HG03521 (cell line): ENCODE measurements at regions not wholly inside any gene's neighbourhood (a gene's known extent, or its start where the extent isn't known, plus 50 kb on each side); places are given as distances from the start of the nearest gene placed in this dataset.
A peak's percentile ranks its signal among the peaks of the same experiment; 100 is the strongest.

Source experiments
- ATAC-seq: cut with Tn5 transposase; IDR thresholded peaks from one replicate; pipeline ENCODE4 v1.9.1; 2021; ENCODE audit warnings: mild to moderate bottlenecking, moderate library complexity; ENCODE audit not compliant: unreplicated experiment

- ATAC-seq: no peak
These were observed 194.2 kb downstream of the NHLRC3 start for GRCh38 chr13:39232401-39232980.

- ATAC-seq: no peak
These were observed 194.7 kb downstream of the NHLRC3 start for GRCh38 chr13:39232999-39233398.

DNA sequence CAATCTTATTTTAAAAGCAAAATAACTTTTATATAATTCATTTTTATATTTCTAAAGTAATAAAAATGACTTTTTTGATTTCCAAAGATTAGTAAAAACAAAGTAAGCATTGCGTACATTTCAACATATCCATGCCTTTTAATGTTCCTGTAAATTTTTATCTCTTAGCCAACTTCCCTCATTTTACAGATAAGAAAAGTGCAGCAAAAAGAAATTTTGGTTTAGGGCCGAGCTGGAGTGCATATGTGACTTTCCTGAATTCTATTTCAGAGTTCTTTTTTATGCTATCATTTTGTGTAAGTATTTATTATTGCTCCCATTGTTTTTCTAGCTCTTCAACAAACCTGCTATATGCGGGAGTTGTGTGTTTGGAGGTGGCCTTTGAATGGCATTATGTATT lies 195.3 kb downstream of the NHLRC3 start:
- no peak for ATAC-seq

DNA sequence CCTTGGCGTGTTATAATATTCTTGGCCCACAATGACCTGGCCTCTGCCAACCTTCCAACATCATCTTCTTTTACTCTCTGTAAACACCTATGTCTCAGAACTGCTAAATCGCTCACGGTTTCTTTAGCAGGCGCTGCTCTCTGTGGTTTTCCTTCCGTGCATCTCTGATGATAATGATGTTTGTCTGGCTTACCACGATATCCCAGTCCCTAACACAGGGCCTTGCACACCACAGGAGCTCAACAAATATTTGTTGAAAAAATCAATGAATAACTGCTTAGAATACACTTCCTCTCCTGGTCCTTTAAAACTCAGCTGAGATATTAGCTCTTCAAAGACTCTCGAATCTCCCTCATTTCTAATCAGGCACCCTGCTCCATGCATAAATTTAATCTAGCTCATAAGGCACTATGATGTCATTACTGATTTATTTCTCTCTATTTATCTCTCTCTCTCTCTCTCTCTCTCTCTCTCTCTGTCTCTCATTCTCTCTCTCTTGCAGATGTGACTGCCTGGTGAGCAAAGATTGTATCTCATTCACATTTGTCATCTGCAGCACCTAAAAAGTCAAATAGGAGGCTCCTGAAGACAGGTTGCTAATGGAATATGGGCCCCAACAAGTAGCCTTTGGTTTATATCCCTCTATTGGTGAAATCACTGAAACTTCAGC lies 206.4 kb downstream of the NHLRC3 start:
- ATAC-seq: no peak

DNA sequence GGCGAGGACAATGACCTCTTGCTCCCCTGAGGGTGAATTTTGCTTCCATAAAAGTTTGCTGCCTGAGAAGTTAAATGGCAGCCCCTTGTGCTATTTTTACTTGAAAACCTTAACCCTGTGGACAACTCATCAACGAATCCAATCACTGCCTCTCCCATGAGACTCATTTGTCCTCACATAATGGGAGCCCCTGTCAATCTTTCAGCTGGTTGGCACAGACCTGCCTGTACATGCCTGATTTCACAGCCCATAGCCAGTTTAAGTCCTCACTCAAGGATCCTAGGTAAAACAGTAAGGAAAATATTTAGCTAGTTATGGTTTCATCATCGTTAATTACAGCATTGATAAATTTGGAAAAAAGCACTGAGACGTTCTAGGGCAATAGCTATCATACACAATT lies 207.4 kb downstream of the NHLRC3 start:
- no peak for ATAC-seq

DNA sequence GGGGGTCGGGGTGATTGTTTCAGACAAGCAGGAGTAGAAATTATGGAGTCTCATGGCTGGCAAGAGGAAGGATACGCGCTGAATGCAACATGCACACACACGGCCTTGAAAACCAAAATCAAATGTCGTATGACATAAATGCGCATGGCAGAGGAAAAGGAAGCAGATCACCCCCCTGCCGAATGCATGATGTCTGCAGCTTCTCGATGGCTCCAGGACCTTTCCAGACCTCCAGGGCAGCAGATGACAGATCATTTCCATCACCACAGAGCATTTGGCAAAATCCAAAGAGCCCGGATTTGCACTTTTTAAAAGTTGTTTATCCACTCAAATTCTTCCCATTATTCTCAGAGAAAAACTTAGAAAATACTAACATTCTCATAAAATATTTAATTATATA lies 211.7 kb downstream of the NHLRC3 start:
- no peak for ATAC-seq

GRCh38 chr13:39250440-39250839 lies 212.2 kb downstream of the NHLRC3 start:
- ATAC-seq: no peak

- no peak for ATAC-seq
These were observed 213.1 kb downstream of the NHLRC3 start for GRCh38 chr13:39251340-39251739.

DNA sequence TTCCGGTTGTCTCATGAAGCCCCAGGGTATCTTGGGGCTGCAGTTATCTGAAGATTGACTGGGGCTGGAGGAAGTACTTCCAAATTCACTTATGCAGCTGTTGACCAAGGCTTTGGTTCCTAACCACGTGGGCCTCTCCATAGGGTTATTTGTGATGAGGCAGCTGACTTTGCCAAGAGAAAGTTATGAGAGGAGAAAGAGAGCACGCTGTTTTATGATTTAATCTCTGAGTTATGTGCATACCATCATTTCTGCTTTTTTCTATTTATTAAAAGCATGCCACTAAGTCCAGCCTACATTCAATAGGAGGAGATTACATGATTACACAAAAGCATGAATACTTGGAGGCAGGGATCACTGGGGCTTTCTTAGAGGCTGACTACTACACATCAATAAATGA lies 215.5 kb downstream of the NHLRC3 start:
- no peak for ATAC-seq

DNA sequence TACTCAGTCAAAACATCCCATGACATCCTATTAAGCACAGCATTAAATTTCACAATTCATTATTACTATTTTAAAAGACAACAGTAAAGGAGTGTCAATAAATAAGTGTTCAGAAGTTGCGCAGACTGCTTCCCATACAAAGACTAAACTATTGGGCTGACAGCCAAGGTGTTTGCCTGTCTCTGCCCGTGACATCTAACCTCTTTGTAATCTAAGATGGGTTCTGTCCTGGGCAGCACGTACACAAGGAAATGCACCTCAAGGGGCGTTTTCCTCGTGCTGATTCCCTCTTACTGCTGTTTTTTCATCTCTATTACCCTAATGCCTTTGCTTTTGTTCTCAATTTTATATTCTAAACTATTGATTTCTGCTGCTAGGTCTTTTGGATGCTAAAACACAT lies 216.3 kb downstream of the NHLRC3 start:
- no peak for ATAC-seq

DNA sequence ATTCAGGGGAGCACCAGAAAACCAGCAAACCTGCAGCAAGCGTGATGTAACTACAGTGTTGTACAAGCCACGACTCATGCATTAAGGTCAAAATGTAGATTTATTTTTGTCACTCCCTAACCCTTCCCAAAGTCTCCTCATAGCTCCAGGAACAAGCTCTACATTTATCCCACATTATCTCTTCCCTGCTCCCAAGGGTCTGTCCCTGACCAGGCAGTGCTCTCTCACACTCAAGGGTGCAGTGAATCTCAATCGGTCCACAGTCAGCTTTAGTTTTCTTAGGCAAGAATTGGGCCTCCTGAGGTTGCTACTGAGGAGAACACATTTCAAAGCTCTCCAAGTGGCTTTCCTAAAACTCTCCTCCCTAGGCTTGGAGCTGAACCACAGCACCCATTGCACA lies 219.4 kb downstream of the NHLRC3 start:
- no peak for ATAC-seq

DNA sequence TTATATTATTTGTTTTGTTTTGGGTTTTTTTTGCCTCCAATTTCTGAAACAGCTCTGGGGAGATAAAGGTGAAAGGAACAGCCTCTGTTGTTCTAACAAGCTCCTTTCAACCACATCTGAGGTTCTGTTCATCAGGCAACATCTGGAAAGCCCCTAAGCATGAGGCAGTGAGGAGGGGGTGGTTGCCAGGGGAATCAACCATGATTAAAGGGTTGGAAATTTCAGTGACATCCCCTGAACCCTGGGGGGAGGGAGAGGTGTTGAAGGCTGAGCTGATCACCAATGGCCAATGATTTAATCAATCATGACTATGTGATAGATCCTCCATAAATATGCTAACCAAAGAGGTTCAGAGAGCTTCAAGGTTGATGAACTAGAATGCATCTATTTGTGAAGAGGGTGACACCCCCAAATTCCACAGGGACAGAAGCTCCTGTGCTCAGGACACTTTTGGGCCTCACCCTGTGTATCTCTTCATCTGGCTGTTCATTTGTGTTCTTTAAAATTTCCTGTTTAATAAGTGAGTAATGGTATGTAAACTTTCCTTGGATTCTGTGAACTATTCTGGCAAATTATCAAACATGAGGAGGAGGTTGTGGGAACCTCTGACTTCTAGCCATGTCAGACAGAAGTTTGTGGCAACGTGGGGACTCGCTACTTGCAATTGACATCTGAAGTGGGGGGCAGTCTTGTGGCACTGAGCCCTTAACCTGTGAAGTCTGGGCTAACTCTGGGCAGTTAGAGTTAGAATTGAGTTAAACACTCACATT lies 221.3 kb downstream of the NHLRC3 start:
- ATAC-seq: no peak

- ATAC-seq: peak; percentile 73
These were observed 224.8 kb downstream of the NHLRC3 start for GRCh38 chr13:39263033-39263432.

DNA sequence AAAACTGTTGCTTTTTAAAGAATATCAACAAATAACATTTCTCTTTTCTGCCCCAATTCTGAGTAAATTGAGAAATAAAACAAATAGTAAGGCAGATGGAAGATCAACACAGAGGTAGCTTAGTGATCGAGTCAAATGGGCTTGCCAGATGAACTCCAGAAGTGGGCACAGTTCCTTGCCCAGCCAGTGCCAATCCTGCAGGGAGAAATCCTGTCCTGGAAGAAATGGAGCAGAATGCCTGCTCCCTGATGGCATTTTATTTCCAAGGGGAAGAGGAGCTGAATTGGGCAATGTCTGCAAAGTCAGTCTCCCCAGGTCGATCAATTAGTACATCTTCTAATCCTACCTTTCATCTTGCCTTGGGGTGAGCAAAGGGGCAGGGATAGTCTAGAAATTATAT lies 225.3 kb downstream of the NHLRC3 start:
- no peak for ATAC-seq

- no peak for ATAC-seq
These were observed 228.2 kb downstream of the NHLRC3 start for GRCh38 chr13:39266426-39266825.

- ATAC-seq: no peak
These were observed 230.1 kb downstream of the NHLRC3 start for GRCh38 chr13:39268398-39268797.

DNA sequence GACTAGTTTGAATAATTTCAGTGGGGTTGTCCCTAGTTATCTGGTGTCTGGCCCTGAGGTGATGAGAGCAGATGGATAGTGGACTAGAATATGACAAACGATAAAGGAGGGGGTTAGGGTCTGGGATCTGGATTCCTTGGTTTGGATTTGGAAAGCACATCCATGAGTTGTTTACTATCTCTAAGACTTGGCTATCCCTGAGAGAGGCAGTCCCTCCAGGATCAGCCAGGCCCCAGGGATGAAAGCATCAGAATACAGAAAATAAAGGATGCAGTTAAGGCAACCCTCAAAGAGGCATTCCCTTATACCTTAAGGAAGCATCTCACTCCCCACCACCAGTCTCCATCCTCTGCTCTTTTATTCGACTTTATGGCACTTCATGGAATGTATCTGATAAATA lies 230.7 kb downstream of the NHLRC3 start:
- ATAC-seq: no peak

GRCh38 chr13:39269411-39269810 lies 231.2 kb downstream of the NHLRC3 start:
- no peak for ATAC-seq

DNA sequence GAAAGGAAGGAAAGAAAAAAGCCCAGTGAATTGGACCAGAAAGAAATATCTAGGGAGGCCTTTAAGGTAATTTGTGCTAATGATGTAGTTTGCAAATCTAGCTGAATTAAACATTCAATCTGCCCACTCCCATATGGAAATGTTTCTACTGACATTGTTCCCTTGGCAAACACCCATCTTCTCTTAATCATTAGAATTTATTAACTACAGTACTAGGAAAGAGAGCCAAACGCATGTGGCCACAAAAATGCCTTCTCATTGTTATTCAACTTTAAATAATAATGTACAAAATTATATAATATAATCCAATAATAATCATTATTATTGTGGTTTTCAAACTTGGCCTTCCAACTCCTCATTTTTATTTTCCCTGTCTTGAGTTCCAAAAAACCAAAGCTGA lies 234.7 kb downstream of the NHLRC3 start:
- no peak for ATAC-seq

DNA sequence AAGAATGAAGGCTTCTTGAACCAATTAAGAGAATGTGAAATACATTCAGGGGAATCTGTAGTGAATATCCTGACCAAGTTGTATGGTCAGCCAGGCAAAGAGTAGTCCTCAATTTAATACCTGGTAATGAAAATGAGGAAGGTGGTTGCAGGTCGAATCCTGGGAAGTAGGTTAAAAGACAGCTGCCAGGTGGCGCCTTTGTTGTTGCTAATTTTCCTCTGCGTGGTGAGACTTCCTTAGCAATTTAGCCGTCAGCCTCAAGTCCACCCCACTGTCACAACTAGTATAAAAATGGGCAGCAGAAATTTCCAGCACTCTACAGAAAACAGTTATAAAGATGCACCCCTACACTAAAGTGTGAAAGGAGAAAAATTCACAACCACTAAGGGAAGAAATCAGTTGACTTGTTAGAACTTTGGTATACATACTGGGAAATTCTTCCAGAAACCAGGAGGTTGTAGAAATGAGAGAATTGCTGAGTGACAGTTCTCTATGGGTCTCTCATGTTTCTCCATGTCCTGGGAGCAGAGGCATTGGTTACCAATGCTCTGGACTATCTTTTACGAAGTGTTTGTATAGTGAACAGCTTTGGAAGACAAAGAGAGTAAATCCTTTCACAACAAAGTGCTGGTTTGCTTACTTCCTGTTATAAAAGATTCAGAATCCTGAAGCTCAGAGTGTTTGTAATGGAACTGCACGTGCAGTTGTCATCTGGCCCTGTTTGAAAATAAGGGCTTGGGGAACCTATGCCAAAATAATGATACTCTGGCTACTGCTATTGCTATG lies 235.9 kb downstream of the NHLRC3 start:
- no peak for ATAC-seq

- ATAC-seq: no peak
These were observed 236.6 kb downstream of the NHLRC3 start for GRCh38 chr13:39274739-39275325.
